ENCODE measurements at regions not wholly inside any gene's neighbourhood (a gene's known extent, or its start where the extent isn't known, plus 50 kb on each side); places are given as distances from the start of the nearest gene placed in this dataset.

DNA sequence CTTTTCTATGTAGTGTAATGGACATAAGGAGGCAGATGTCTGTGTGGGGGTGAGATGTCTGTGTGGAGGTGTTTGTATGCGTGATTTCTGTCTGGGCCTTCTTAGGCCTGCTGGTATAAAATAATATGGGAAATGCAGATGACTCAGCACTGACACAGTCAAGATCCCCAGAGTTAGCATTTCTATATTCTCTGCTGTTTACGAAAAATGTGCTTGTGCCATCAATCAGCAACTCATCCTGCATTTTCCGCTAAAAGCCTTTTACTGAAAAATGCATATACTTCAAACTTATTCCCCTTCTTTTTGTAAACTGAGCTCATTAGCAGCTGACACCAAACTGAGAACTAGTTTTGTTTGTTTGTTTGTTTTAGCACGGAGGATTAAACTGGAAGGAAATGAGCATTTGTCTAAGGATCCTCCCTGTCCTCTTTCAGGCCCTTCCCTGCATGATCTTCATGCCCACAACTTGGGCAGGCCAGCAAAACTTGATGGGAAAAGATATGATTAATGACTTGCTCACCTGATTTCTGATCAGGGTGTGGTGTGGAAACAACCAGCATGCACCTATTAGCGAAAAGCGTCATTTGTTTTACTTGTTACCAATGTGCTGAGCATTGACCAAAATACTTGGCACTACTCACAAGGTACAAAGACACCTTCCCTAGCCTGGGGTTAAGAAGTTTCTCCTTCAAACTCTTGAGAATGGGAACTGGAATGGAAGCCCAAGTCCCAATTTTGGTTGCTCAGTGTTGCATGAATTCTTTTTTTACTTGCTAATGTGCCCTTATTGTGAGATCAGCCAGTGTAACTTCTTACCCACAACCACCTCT, 77.4 kb downstream of the NDUFS5 start:
- dilution Hi-C loops (cut with MboI; ENCODE audit: extremely low pct_ligation_motif_present, low sequenced_read_pairs) = no loop called here
- H2AFZ ChIP-seq (ENCODE audit: low read depth, low read length) = no peak overlapping the region
- peaks cover 50% of the 10 kb centered on the region for H3K79me2 ChIP-seq (ENCODE audit: control insufficient read depth, insufficient read depth, low read length)
- peak overlapping the region in 1 of 3 experiments; percentile 77 for H3K4me3 ChIP-seq (replicated peaks in 1 of 3; ENCODE audit: insufficient read depth in 1 of 3, low read depth in 1 of 3, low read length in 3 of 3)
- intact Hi-C loops (cut with micrococcal nuclease) = loop anchor here (1.0 kb wide), 1 partner anchor 30 kb away; no protein-coding TSS in a partner anchor
- H3K9me1 ChIP-seq (replicated peaks; ENCODE audit: control insufficient read depth, extremely low read depth, insufficient read depth, low read length) = no peaks in the 10 kb centered on the region
- peak overlapping the region; percentile 85 for H3K4me2 ChIP-seq (ENCODE audit: insufficient read depth, low read length)
- TF ChIP-seq POLR2A (IDR thresholded peaks at IDR 0.05; ENCODE audit: low read depth, low read length) = peak; percentile 16
- TF ChIP-seq FOS (IDR thresholded peaks at IDR 0.05; ENCODE audit: borderline replicate concordance, insufficient read depth, low read length) = peak; percentile 85
- no peak for TF ChIP-seq JUN (IDR thresholded peaks at IDR 0.05; ENCODE audit: borderline replicate concordance, insufficient read depth, insufficient read length, low read depth)
- peak; percentile 8 for TF ChIP-seq GATA2 (IDR thresholded peaks at IDR 0.05; ENCODE audit: insufficient read depth, insufficient read length, low read depth, low read length)
- FAIRE-seq (no peak), DNase-seq (ENCODE audit: low read depth, low spot score) (peak; percentile 75)
- H3K9ac ChIP-seq (replicated peaks; ENCODE audit: extremely low read depth, insufficient read depth, low read length) = peak overlapping the region; percentile 81
- CTCF ChIA-PET = interaction anchor here (0.8 to 5.6 kb wide), 13 partner anchors 24 to 555 kb away, joined by 3 to 73 read pairs (median 5); no protein-coding TSS in a partner anchor
- peak overlapping the region; percentile 82 for H3K27ac ChIP-seq (ENCODE audit: insufficient read depth, low read depth, low read length)
- H3K27me3 ChIP-seq (ENCODE audit: control insufficient read depth in 2 of 2, insufficient read depth in 2 of 2, low read length in 2 of 2) = no peaks in the 10 kb centered on the region
- no peaks in the 10 kb centered on the region for H3K9me3 ChIP-seq (replicated peaks; ENCODE audit: control insufficient read depth, insufficient read depth, low read length)
- H3K4me1 ChIP-seq (ENCODE audit: control insufficient read depth, extremely low read depth, insufficient read depth, low read length) = peaks cover 39% of the 10 kb centered on the region
- no peaks in the 10 kb centered on the region for H3K36me3 ChIP-seq (ENCODE audit: control insufficient read depth in 2 of 2, extremely low read depth in 1 of 2, insufficient read depth in 2 of 2, low read length in 2 of 2)
- H4K20me1 ChIP-seq (replicated peaks; ENCODE audit: control insufficient read depth, extremely low read depth, insufficient read depth, low read length) = no peaks in the 10 kb centered on the region
- BruUV-seq (replicated peaks) = TSS peak; percentile 27
- POLR2A ChIA-PET = no interaction called here

GRCh38 chr1:39104158-39105060, 78.3 kb downstream of the NDUFS5 start:
- Histone ChIP-seq H4K20me1 (replicated peaks; ENCODE audit: control insufficient read depth, extremely low read depth, insufficient read depth, low read length) (no peaks in the 10 kb centered on the region), H3K27me3 (ENCODE audit: control insufficient read depth in 2 of 2, insufficient read depth in 2 of 2, low read length in 2 of 2) (no peaks in the 10 kb centered on the region), H3K79me2 (ENCODE audit: control insufficient read depth, insufficient read depth, low read length) (peaks cover 59% of the 10 kb centered on the region), H3K4me2 (ENCODE audit: insufficient read depth, low read length) (peak overlapping the region; percentile 85), H3K27ac (ENCODE audit: insufficient read depth, low read depth, low read length) (peak overlapping the region; percentile 82), H3K4me3 (replicated peaks in 1 of 3; ENCODE audit: insufficient read depth in 1 of 3, low read depth in 1 of 3, low read length in 3 of 3) (peak overlapping the region; percentile 1 to 79 (median 77)), H3K9ac (replicated peaks; ENCODE audit: extremely low read depth, insufficient read depth, low read length) (peak overlapping the region; percentile 81), H3K9me3 (replicated peaks; ENCODE audit: control insufficient read depth, insufficient read depth, low read length) (no peaks in the 10 kb centered on the region), H3K36me3 (ENCODE audit: control insufficient read depth in 2 of 2, extremely low read depth in 1 of 2, insufficient read depth in 2 of 2, low read length in 2 of 2) (no peaks in the 10 kb centered on the region), H2AFZ (ENCODE audit: low read depth, low read length) (no peak overlapping the region), H3K4me1 (ENCODE audit: control insufficient read depth, extremely low read depth, insufficient read depth, low read length) (peaks cover 46% of the 10 kb centered on the region), H3K9me1 (replicated peaks; ENCODE audit: control insufficient read depth, extremely low read depth, insufficient read depth, low read length) (no peaks in the 10 kb centered on the region)
- DNase-seq (ENCODE audit: low read depth, low spot score) (peak; percentile 61), FAIRE-seq (peak; percentile 91)
- POLR2A ChIA-PET = no interaction called here
- intact Hi-C loops (cut with micrococcal nuclease) (loop anchor here (1.0 to 5.0 kb wide), 2 partner anchors 29 to 293 kb away; no protein-coding TSS in a partner anchor), dilution Hi-C loops (cut with MboI; ENCODE audit: extremely low pct_ligation_motif_present, low sequenced_read_pairs) (no loop called here)
- BruUV-seq (replicated peaks) = no TSS peak
- CTCF ChIA-PET = interaction anchor here (0.8 to 5.6 kb wide), 8 partner anchors 23 to 154 kb away, joined by 3 to 73 read pairs (median 5); no protein-coding TSS in a partner anchor
- TF ChIP-seq POLR2A (IDR thresholded peaks at IDR 0.05; ENCODE audit: low read depth, low read length) (no peak), EZH2 (IDR thresholded peaks at IDR 0.05; ENCODE audit: borderline replicate concordance, low read depth, low read length, severe bottlenecking) (no peak), MAX (IDR thresholded peaks at IDR 0.05; ENCODE audit: insufficient read depth, insufficient read length) (no peak), MYC (IDR thresholded peaks at IDR 0.05; ENCODE audit: low read depth, low read length) (no peak), CTCF (IDR thresholded peaks at IDR 0.05; ENCODE audit: extremely low read depth in 1 of 2, insufficient read depth in 1 of 2, low read depth in 1 of 2, low read length in 2 of 2) (no peak), POLR2AphosphoS5 (IDR thresholded peaks at IDR 0.05; ENCODE audit: insufficient read depth, low read depth, low read length) (no peak), JUN (IDR thresholded peaks at IDR 0.05; ENCODE audit: borderline replicate concordance, insufficient read depth, insufficient read length, low read depth) (no peak), GATA2 (IDR thresholded peaks at IDR 0.05; ENCODE audit: insufficient read depth, insufficient read length, low read depth, low read length) (no peak), FOS (IDR thresholded peaks at IDR 0.05; ENCODE audit: borderline replicate concordance, insufficient read depth, low read length) (no peak)

Data from endothelial cell of umbilical vein (primary cell).